ENCODE measurements at regions not wholly inside any gene's neighbourhood (a gene's known extent, or its start where the extent isn't known, plus 50 kb on each side); places are given as distances from the start of the nearest gene placed in this dataset.

DNA sequence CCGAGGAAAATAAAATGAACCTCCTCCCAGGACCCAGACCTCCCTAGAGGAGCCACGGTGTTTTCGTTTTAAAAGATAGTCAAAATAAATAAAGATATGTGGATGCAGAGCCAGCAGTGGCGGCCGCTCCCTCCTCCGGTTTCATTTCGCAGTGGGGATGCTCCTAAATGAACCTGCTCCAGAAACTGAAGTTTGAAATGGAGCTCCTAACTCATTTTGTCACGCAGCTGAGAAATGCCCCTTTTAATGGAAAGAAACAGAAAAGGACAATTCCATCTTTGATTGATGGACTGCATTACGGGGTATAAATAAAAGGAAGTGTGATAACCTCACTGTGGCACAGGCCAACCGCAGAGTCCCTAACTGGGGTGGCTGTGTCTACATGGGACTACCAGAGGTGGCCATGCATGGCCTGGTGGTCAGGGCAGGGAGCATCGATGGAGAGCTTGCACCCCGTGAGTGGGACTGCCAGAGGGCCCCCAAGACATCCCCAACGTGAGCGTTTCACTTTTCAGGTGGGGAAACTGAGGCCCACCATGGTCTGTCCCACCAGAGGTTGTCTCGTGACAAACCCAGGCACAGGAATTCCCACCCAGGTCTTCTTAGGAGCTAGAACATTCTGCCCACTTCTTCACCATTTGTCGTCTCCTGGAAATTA lies 426.6 kb downstream of the BRD1 start:
- TF ChIP-seq GATA2 (IDR thresholded peaks at IDR 0.05; ENCODE audit: low read depth, low read length) (no peak), GATA3 (IDR thresholded peaks at IDR 0.05; ENCODE audit: low read depth, low read length) (no peak)
